NCI-H2196 treated with DMSO at 0.1 percent for 48 hours (cell line): ENCODE measurements at regions not wholly inside any gene's neighbourhood (a gene's known extent, or its start where the extent isn't known, plus 50 kb on each side); places are given as distances from the start of the nearest gene placed in this dataset.

Experiments
- DNase-seq: peaks from one replicate; lab custom pipeline; 2025; ENCODE audit not compliant: unreplicated experiment; lab: John Stamatoyannopoulos, UW

DNA sequence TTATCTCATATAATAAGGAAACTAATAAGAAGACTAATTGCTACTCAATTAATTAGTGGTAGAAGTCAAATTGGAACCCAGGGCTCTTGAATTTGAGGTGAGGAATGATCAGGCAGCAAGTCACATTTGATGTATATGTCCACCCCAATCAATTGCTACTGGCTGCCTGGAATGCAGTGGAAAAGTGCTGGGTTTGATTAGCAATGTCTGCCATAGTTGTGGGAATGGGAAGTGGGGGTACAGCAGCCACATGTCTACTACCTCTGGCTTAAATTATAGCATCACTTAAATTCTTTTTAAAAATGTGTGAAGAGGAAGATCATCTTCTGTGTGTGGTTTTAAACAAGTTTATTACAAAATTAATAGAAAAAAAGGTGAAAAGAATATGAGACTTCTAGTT, 50.8 kb upstream of the NAV2 start:
- DNase-seq: no peak

DNA sequence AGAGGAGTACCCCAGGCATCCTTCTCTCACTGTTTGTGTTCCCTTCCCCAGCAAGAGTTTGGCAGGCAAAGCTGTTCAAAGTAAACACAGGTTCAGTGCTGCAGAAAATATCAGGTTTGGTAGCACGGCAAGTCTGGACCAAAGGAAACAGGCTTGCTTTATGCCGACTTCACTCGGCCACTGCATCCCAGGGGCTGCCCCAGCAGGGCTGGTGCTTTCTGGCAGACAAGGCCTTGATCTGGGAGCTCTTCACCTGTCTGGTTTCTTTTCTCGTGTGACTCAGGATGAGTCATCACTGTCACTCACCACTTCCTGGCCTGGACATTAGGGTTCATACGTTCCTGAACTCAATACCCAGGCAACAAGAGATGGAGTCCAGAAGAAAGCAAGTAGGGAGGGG, 52.6 kb upstream of the NAV2 start:
- DNase-seq: peak; percentile 68

DNA sequence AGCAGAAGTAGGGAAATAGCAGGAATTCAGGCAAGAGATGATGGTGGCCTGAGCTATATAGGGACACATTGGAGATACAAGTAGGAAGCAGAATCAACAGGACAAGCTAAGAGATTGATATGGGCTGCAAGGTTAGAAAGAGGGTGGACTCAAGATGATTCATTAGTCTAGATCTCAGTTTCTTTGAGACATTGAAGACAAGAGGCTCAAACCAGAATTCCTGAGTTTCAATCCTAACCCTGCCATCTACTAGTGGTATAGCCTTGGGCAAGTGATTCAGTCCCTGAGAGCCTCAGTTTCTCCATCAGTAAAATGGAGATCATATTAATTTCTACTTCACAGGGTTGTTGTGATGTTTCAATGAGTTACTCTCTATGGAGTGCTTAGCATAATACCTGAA, 53.1 kb upstream of the NAV2 start:
- no peak for DNase-seq

DNA sequence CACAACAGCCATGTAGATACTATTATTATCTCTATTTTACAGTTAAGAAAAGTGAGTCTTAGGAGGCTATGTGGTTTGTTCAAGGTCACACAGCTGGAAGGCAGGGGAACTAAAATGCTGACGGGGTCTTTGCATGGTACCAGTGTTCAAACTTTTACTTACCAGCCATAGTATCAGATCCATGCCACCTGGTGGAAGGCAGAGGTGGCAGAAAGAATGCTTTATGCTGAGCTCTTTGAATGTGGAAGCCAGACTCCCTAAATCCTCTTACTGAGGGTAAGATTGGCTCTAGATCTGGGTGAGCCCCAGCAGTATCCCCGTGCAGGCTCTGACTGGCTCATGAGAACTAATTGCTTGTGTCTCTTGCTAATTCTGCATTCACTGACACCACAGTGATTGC, 54.3 kb upstream of the NAV2 start:
- no peak for DNase-seq

DNA sequence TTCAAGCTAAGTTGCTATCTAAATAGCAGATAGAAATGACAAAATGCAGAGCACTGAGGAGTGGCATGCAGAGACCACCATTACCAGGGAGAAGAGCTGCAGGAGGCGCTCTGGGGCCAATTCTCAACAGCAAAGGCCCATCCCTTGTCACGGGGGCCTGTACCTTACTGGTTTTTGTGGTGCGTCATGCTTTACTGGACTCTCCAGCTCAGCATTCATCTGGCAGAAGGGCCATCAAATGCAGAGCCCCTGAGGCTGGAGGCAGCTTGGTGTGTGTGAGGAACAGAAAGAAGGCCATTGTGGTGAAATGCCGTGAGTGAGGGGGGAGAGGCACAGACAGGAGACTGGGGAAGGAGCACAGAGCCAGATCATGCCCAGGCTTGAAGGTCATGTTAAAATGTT, 56.5 kb upstream of the NAV2 start:
- DNase-seq: no peak

DNA sequence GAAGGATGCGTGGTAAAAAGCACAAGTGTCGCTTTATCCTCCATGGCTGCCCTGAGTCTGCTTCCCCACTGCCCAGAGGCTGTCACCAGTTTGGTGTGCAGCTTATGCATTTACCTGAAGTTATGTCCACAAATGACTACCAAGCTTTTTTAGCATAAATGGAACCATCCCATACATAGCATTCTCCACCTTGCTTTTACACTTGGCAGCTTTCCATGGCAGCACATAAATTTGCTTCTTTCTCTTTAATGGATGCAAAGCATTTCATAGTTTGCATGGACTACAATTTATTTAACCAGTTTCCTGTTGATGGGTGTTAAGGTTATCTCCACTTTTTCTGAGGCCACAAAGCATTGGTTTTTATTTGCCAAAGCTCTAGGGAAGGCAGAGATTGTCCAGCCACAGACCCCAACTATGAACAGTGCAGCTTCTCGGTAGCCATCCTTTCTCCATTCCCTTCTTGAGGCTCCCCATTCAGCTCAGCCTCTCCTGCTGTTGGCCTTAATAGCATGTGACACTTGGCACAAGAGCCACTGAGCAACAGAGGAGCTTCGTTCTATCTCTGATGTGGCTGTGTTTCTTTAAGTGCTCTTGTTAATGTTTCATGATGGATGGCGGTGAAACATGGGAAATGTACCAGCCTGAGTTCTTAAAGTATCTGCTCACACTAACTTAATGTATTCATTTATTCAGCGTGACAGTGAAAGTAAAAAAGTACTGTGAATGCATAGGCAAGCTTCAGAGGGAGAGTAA, 59.8 kb upstream of the NAV2 start:
- no peak for DNase-seq

DNA sequence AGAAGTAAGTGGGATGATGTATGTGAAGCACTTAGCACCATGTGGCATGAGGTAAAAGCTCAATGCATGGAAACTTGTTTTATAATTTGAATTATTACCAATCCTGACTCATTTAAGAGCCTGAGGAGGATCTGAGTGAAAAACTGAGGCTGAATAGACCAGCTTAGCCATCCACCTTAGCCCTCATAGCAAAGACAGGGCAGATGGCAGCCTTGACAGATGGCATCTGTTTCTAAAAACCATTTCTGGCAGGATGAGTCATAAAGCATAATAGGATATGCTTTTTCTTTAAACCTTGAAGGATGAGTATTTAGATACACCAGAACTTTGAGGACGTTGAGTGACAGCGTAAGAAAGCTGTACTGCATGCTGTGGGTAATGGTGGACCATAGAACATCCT, 61.0 kb upstream of the NAV2 start:
- DNase-seq: no peak

DNA sequence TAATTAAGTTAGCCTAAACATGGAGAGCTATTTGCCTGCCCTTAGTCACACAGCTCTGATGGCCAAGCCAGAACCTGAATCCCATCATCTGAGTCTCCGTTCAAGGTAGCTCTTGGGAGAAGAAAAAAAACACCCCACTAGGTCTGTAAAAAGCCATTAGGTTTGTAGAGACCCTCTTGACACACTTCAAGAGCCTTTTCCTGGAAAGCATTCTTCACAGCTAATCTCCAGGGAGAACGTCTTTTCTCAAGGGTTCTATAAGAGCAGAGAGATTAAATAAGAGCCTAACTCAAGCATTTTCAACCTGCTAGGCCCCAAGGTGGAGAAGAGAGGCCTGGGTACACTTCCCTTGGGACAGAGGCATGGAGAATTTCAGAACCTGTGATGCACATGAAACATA, 61.6 kb upstream of the NAV2 start:
- no peak for DNase-seq

DNA sequence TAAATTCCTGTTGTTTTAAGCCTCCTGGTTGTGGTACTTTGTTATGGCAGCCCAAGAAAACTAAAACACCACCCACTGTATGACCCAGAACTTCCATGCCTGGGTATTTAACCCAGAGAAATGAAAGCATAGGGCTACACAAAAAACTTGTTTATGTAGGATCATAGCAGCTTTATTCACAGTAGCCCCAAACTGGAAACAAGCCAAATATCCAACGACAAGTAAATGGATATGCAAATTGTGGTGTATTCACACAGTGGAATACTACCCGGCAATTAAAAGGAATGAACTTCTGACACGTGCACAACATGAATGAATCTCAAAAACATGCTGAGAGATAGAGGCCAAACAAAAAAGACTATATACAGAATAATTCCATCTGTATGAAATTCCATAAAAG, 62.2 kb upstream of the NAV2 start:
- DNase-seq: no peak

DNA sequence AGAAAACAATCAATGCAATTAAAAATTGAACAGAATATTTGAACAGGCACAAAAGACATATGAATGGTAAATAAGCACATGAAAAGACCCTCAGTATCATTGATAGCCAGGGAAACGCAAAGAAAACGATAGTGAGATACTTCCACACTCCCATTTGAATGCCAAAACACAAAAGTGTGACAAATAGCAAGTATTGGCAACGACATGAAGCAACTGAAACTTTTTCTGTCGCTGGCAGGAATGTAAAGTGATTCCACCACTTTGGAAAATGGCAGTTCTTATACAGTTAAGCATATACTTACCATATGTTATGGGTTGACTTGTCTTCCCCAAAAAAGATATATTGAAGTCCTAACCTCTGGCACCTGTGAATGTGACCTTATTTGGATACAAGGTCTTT, 62.9 kb upstream of the NAV2 start:
- no peak for DNase-seq

DNA sequence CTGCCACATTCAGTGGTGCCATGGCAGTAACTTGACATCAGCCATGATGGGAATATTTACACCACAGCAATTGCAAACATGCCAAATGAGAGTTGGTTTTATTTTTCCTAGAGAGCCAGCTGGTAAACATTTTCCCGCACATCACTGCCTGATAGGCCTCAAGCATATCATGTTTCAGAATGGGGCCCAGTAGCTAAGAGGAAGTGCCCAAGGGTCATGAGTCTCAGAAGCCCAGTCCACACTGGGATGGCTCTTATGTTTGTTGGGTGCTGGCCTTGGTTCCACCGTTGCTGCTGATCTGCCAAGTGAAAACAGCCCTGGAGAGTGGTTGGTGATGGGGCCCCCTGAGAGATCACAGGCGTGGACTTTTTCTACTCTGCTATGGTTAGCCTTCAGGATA, 64.3 kb upstream of the NAV2 start:
- DNase-seq: no peak

DNA sequence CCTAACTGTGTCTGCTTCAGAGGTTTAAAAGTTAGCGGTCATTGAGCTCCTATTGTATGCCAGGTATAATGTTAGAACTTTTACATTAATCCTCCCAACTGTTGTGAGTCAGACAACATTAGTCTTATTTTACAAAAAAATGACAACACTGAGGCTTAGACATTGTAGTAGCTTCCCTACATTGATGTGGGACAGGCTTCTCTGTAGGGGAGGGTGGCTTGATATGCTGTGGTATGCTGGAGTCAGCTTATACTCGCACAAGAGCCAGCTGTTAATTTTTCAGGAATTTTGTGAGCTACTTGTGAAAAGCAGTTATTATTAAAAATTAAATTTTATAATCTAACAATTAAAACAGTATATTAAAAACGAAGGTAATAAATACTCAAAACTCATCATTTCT, 64.8 kb upstream of the NAV2 start:
- no peak for DNase-seq

DNA sequence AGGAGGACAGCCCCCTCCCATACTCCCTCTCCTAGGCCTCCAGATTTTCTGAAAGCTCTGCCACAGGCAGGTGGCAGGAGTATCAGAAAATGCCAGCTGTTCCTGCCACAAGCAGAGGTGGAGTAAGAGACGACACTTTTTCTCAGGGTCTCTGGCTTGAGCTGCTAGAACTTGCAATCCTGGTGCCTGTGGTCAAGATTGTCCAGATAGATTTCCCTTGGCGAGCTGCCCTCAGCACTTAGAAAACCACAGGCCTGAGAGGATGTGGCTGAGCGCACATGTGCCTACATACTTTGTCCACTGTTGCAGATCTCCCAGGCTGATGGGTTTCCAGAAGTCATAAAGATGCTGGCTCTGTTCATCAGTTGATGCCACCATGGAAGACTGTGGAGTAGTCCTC, 65.7 kb upstream of the NAV2 start:
- peak; percentile 76 for DNase-seq

DNA sequence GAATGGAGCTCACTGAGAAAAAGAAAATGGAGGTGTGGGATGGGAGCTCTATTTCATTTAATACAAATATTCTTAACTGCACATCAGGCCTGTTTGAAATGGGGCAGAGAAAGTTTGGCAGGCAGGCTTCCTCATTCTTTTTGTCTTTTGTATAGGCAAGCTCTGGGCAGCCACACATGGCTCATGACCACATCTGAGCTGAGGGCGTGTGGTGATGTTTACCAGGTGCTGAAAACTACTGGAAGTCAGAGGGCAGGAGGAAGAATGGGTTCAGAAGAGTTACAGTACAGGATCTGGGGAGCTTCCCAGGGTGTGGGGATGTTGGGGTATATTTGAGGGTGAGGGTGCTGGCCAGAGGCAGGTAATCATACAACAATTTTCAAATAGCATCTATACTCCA, 66.3 kb upstream of the NAV2 start:
- no peak for DNase-seq

DNA sequence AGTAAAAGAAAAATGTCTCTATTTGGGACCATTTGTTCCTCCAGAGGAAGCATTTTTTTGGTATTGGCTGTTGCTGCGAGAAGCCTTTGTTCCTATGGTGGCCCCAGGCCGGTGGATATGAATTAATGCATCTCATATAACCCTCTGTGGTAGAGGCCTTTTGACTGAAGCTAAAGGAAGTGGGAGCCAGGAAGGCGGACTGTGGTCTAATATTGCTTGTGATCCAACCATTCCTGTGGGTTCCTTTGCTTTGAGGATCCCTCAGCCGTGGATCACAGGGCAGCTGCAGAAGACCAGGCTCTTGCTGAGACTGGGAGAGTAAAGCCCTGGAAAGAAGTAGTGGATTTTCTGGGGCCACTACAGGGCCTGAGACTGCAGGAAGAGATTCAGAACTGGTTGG, 68.3 kb upstream of the NAV2 start:
- DNase-seq: no peak

DNA sequence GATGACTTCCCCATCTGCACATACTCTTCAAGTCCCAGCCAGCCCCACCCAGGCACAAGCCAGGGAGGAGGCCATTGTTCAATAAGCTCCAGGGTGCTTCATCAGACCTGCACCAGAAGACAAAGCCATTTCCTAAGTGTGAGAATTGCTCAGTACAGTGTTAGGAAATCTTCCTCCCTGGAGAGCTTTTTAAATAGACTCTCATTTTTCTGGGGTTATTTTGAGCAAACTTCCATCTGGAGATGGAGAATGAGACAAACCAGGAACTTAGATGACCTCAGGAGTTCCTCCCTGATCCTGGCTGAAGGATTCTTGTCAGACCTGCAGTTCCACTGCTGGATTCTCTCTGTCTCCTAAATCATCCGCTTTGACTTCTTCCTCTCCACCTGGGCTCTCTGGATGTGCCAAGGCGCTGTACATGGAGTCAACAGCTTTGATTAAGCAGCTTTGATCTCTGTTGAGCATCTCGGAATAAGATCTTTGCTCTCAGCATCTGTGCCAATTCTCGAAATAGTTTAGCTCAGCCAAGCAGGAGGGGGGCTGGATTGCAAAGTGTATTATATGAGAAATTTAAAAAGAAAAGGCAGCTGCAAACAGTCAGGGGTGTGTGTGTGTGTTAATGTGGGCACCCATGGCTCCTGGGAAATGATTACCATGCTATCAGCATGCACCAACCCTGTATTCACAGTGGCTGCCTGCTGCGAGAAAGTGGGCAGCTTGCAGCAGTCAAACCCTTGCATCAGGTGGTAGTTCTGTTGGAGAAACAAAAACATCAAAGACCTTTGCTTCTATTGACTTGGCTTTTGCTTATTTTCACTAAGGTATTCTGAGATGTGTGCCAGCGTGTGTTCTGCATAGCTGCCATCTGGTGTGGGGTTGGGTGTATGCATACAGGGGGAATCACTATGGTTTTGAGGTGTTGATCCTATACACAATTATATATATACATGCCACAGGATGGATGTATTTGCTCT, 70.2 kb upstream of the NAV2 start:
- DNase-seq: no peak

DNA sequence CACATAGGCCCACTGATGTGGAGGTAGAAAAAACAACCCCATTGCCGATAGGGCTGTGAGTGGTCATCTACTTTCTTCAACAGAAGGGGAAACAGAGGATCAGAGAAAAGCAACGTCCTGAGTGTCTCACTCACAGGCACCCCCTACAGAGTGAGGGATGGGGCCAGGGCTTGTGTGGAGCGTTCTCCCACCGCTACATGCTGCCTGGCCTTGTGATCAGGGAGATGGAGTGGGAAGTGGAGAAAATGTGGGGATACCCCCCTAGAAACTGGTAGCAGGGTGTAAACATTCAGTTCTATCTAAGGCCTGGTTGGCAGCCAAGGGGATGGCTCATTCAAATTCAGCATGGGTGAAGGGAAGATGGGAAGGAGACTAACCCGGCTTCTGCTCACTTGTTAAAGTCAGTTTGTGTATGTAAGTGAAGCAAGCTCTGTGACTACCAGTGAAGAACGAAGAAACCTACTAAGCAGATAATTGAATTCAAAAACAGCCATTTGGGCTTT, 73.0 kb upstream of the NAV2 start:
- DNase-seq: no peak

DNA sequence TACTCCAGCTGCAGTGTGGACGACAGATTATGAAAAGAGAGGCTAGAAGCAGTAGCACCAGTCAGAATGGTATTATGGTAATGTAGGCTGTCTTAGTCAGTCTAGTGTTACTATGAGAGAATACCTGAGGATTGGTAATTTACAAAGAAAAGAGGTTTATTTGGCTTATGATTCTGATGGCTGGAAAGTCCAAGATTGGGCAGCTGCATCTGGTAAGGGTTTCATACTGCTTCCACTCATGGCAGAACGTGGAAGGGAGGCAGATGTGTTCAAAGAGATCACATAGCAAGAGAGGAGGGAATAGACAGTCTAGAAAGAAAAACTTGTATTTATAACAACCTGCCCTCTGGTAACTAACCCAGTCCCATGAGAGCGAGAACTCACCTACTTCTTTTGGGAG, 77.3 kb upstream of the NAV2 start:
- no peak for DNase-seq

DNA sequence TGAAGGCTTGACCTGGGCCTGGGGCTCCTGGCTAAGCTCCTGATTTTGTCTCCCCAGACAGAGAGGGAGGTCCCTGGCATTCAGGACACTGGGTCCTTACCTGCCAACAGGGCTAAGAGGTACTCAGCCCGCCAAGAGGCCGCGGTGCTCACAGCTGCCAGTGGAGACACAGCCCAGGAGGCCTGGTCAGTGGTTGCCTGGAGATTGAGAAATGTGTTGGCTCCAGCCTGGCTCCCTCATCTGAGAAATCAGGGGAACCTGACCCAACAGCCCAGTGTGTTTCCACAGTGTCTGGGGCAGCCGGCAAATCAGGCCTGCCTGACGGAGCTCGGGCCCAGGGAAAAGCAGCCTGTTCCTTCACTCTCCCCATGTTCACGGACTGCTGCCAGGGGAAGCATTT, 79.4 kb upstream of the NAV2 start:
- peak; percentile 23 for DNase-seq

DNA sequence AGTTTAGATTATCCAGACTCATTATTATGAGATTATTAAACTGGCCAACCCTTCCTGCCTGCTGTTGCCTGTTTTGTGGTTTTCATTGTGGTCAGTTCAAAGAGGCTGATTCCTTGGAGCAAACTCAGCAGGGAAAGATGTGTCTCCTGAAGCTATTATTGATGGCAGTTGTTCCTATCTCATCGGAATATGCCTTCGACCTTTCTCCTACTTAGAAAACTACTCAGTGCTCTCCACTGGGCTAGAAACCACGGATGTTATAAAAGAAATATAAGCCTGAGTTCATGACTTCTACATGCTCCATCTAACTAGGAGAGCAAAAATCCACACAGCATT, 80.2 kb upstream of the NAV2 start:
- no peak for DNase-seq

DNA sequence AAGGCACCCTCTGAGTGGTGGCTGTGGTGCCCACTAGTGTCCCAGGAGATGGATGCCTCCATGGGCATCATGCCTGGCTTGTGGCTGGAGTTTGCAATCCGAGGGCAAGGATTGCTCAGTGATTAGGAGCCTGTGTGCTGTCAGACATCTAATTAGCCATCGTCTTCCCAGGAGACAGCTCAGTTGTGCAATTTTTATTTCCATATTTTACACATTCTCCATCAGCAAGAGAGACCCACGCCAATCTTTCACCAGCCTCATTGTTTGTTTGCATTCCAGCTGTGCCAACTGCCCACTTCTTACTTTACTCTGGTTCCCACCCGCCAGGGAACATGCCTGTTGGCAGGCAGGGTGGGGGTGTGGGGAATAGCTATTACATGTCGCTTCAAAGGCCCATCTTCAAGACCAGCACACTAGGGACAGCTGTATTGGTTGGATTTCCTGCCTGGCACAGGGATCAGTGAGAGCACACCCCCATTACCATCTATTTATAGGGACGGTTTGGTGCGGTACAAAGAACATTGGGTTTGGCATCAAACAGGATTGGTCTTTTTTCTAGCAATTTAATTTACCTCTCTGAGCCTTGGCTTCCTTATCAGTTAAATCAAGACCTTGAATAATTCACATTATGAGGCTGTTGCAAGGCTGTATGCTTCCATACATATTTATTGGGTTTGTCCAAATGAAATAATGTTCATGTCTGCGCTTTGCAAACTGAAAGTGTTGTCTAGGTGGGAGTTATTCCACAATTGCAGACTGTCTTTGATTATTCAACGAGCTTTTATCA, 80.7 kb upstream of the NAV2 start:
- DNase-seq: no peak

DNA sequence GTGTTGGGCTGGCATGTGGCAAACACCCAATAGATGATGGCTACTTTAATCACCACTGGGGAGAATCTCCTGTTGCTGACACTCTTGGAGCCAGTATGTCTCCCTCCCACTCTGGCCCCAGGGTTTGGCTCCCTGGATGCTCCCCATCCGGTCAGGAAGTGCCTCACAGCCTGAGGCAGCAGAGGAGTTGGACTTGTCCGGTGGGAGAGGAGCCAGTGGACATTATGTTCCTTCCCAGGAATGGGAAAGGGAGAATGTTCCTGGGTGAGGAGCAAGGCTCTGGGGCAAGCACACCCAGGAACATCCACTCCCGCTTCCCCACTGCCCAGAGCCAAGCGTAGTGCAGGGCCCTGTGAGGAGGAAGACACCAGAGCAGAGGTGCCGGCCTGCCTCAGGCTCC, 84.6 kb upstream of the NAV2 start:
- DNase-seq: no peak
